ENCODE measurements at regions not wholly inside any gene's neighbourhood (a gene's known extent, or its start where the extent isn't known, plus 50 kb on each side); places are given as distances from the start of the nearest gene placed in this dataset.
"Not testable (repeated sequence)": the region's sequence is repeated elsewhere in the genome, so short reads cannot be mapped to it uniquely, and the experiment has no call there.

DNA sequence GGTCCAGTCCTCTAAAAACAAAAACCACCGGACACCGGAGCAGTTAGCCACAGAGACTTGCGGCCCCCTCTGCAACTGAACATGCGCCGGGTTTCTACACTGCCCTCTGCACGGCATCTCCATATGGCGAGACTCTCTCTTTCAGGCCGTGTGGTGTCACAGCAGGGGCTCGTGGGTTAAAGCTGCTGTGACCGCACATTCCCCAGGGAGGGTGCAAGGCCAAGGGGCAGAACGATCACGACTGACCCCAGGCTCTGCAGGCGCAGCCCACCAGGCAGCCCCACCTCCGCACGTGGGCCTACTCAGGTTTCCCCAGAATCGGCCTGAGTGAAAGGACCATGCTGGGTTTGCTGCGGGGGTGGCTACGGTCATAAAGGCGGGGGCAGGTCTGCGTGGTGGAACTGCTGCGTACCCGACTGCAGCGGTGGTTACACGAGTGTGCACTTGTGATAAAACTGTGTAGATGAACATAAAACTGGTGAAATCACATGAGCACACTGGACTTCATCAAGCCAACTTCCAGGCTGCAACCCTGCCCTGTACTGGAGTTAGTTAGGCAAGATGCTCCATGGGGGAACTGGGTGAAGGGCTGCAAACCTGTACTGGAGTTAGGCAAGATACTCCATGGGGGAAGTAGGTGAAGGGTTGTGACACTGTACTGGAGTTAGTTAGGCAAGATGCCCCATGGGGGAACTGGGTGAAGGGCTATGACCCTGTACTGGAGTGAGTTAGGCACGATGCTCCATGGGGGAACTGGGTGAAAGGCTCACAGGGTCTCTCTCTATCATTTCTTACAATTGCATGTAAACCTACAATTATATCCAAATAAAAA lies 81.4 kb upstream of the PPP2R2D start:
- Mint-ChIP-seq H3K9me3 (no peaks in the 10 kb centered on the region), H3K4me1 (ENCODE audit: low read depth) (no peaks in the 10 kb centered on the region), H3K36me3 (ENCODE audit: low read depth) (no peaks in the 10 kb centered on the region), H3K27me3 (peaks cover 2% of the 10 kb centered on the region), H3K4me3 (no peak overlapping the region), H3K27ac (no peak overlapping the region)
- DNase-seq: no peak
- TF ChIP-seq, protein P1, sequence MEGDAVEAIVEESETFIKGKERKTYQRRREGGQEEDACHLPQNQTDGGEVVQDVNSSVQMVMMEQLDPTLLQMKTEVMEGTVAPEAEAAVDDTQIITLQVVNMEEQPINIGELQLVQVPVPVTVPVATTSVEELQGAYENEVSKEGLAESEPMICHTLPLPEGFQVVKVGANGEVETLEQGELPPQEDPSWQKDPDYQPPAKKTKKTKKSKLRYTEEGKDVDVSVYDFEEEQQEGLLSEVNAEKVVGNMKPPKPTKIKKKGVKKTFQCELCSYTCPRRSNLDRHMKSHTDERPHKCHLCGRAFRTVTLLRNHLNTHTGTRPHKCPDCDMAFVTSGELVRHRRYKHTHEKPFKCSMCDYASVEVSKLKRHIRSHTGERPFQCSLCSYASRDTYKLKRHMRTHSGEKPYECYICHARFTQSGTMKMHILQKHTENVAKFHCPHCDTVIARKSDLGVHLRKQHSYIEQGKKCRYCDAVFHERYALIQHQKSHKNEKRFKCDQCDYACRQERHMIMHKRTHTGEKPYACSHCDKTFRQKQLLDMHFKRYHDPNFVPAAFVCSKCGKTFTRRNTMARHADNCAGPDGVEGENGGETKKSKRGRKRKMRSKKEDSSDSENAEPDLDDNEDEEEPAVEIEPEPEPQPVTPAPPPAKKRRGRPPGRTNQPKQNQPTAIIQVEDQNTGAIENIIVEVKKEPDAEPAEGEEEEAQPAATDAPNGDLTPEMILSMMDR (IDR thresholded peaks at IDR 0.05): no peak
- ChIA-PET POLR2A (no interaction called here), CTCF (no interaction called here)
- intact Hi-C loops (cut with micrococcal nuclease): no loop called here
- ATAC-seq: no peak

DNA sequence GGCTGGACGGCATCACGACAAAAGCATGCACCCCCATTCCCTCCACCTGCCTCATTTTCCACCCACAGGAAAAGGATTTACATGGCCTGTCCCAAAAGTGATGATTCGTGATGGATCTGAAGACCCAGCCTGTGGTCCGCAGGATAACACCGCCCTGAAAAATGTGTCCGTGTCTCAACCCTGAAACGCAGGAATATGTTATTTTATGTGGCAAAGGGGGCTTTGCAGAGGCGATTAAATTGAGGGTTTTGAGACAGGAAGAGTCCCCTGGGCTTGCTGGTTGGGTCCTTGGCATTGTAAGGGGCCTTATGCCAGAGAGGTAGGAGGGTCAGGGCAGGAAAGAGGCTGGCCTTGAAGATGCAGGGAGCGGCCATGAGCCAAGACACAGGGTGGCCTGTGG lies 80.2 kb upstream of the PPP2R2D start:
- H3K27me3 Mint-ChIP-seq: peaks cover 1% of the 10 kb centered on the region
- CTCF ChIA-PET: no interaction called here
- no peak overlapping the region for H3K27ac Mint-ChIP-seq
- intact Hi-C loops (cut with micrococcal nuclease): no loop called here
- no peak overlapping the region for H3K4me3 Mint-ChIP-seq
- H3K4me1 Mint-ChIP-seq (ENCODE audit: low read depth): no peaks in the 10 kb centered on the region
- ATAC-seq (no peak), DNase-seq (no peak)
- H3K9me3 Mint-ChIP-seq: no peaks in the 10 kb centered on the region
- TF ChIP-seq, protein P1 (IDR thresholded peaks at IDR 0.05): no peak
- POLR2A ChIA-PET: no interaction called here
- H3K36me3 Mint-ChIP-seq (ENCODE audit: low read depth): no peaks in the 10 kb centered on the region

DNA sequence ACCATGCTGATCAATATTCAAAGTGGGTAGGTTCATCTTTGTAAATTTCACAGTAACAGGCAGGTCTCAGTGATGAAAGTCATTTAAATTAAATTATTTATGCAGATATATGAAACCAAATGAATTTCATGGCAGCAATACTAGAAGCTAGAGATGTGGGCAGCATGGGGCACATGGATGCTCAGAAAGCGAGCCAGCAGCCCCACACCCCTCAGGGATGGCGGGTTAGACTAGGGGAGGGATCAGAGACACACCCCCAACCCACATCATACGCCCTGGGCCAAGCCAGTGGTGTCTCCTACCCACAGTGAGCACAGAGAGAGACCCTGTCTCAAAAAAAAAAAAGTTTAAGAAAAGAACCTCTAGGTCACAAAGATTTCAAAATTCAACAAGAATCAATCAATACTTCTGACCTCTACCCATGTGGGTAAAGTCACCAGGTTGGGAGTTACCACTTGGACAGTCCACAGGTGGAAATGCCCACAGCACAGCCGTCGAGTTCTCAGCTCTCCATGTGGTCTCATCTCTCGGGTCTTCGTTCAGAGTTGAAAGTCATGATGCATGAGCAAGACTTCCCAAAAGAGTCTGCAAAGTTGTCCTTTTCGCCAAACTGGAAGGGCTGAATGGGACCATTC lies 79.3 kb upstream of the PPP2R2D start:
- Mint-ChIP-seq H3K9me3 (no peaks in the 10 kb centered on the region), H3K4me1 (ENCODE audit: low read depth) (no peaks in the 10 kb centered on the region), H3K27ac (no peak overlapping the region), H3K27me3 (no peaks in the 10 kb centered on the region), H3K36me3 (ENCODE audit: low read depth) (no peaks in the 10 kb centered on the region), H3K4me3 (no peak overlapping the region)
- no peak for ATAC-seq
- ChIA-PET CTCF (no interaction called here), POLR2A (no interaction called here)
- DNase-seq: no peak
- intact Hi-C loops (cut with micrococcal nuclease): no loop called here
- TF ChIP-seq, protein P1 (IDR thresholded peaks at IDR 0.05): no peak

DNA sequence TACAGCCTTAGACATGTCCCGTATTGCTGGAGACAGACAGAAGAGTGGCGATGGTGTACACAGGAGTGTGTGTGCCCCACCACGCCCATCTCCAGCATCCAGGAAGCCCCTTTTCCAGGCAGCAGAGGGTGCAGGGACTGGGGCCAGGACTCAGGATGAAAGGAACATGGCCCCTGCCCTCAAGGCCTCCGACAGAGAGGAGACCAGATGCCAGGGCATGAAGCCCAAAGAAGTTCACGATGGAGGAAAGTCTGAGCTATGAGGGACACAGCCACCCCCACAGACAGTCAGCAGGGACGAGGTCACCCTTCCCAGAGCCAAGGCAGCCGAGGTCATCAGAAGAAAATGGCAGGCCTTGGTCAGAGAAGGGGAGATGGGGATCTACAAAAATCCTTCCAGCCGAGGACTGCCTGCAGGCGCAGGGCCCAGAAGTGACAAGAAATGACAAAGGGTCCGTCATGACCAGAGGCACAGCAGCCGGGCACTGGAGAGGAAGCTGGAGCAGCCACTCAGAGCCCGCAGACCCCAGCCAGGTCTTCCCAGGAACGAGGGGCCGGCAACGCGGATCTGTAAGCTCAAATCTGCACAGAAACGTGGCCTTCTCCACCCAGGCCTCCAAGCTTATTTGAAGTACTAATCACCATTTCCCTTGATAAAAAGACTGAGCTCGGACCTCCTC lies 78.7 kb upstream of the PPP2R2D start:
- Mint-ChIP-seq H3K27me3 (no peaks in the 10 kb centered on the region), H3K36me3 (ENCODE audit: low read depth) (no peaks in the 10 kb centered on the region), H3K4me1 (ENCODE audit: low read depth) (no peaks in the 10 kb centered on the region), H3K9me3 (no peaks in the 10 kb centered on the region), H3K4me3 (no peak overlapping the region), H3K27ac (no peak overlapping the region)
- POLR2A ChIA-PET: no interaction called here
- intact Hi-C loops (cut with micrococcal nuclease): no loop called here
- DNase-seq: no peak
- TF ChIP-seq, protein P1 (IDR thresholded peaks at IDR 0.05): no peak
- no peak for ATAC-seq
- CTCF ChIA-PET: no interaction called here

DNA sequence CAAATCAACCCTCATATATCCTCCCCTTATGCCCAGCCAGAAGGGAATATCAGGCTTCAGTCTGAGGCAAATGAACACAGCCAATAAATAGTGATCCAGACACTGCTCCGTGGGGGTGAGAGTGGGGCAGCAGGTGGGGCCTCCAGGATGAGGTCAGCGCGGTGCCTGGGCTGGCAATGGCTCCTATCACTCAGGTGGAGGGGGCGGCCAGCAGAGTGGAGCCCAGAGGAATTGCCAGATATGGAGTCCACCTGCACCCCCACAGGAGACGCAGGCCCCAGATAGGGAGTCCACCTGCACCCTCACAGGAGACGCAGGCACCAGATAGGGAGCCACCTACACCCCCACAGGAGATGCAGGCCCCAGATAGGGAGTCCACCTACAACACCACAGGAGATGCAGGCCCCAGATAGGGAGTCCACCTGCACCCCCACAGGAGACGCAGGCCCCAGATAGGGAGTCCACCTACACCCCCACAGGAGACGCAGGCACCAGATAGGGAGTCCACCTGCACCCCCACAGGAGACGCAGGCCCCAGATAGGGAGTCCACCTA lies 78.0 kb upstream of the PPP2R2D start:
- CTCF ChIA-PET: no interaction called here
- Mint-ChIP-seq H3K27ac (no peak overlapping the region), H3K4me3 (no peak overlapping the region), H3K4me1 (ENCODE audit: low read depth) (no peaks in the 10 kb centered on the region), H3K9me3 (no peaks in the 10 kb centered on the region), H3K27me3 (no peaks in the 10 kb centered on the region), H3K36me3 (ENCODE audit: low read depth) (no peaks in the 10 kb centered on the region)
- TF ChIP-seq, protein P1 (IDR thresholded peaks at IDR 0.05): no peak
- DNase-seq (no peak), ATAC-seq (no peak)
- intact Hi-C loops (cut with micrococcal nuclease): no loop called here
- POLR2A ChIA-PET: no interaction called here

DNA sequence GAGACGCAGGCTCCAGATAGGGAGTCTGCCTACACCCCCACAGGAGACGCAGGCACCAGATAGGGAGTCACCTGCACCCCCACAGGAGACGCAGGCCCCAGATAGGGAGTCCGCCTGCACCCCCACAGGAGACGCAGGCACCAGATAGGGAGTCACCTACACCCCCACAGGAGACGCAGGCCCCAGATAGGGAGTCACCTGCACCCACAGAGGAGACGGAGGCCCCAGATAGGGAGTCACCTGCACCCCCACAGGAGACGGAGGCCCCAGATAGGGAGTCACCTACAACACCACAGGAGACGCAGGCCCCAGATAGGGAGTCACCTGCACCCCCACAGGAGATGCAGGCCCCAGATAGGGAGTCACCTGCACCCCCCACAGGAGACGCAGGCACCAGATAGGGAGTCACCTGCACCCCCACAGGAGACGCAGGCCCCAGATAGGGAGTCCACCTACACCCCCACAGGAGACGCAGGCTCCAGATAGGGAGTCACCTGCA lies 77.2 kb upstream of the PPP2R2D start:
- H3K4me1 Mint-ChIP-seq (ENCODE audit: low read depth); POLR2A ChIA-PET; H3K9me3 Mint-ChIP-seq; H3K27me3 Mint-ChIP-seq; H3K27ac Mint-ChIP-seq; DNase-seq; H3K36me3 Mint-ChIP-seq (ENCODE audit: low read depth); H3K4me3 Mint-ChIP-seq; ATAC-seq; intact Hi-C loops (cut with micrococcal nuclease); CTCF ChIA-PET: not testable (repeated sequence)
